ENCODE measurements at regions not wholly inside any gene's neighbourhood (a gene's known extent, or its start where the extent isn't known, plus 50 kb on each side); places are given as distances from the start of the nearest gene placed in this dataset.

DNA sequence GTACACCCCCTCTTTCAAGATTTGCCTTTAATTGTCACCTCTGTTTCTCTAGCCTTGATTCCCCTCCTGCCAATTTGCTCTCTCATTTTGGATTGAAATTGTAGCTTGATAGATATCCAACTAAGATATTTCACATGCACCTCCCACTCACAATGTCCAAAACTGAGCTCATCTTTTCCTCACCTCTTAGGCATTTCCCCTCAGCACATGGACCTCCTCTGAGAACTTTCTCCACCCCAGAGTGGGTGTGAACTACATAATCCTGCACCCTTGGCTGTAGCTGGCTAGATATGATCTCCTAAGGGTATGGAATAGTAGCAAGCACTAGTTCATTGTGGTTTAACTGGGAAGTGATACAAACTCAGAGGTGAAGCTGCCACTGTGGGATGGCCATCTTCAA, 91.5 kb upstream of the SESN3 start:
- Histone ChIP-seq H3K4me1 (ENCODE audit: control insufficient read depth in 1 of 2, insufficient read depth in 2 of 2, low read depth in 1 of 2, low read length in 1 of 2) (peaks cover 0 to 4% of the 10 kb centered on the region in 2 experiments; a peak in 2 of 4 replicates), H3K9me3 (no peaks in the 10 kb centered on the region), H3F3A (replicated peaks; ENCODE audit: insufficient read depth) (no peaks in the 10 kb centered on the region), H3K27ac (ENCODE audit: low read depth in 2 of 2, low read length in 1 of 2) (no peak overlapping the region), H3K4me2 (no peak overlapping the region), H3K36me3 (replicated peaks in 1 of 2; ENCODE audit: control insufficient read depth in 1 of 2, insufficient read depth in 2 of 2, low read length in 1 of 2) (no peaks in the 10 kb centered on the region), H4K20me1 (ENCODE audit: insufficient read depth) (no peaks in the 10 kb centered on the region), H3K27me3 (ENCODE audit: insufficient read depth) (no peaks in the 10 kb centered on the region), H2AFZ (ENCODE audit: low read depth) (no peak overlapping the region), H3K9me2 (no peaks in the 10 kb centered on the region), H3K9ac (no peak overlapping the region), H3K79me2 (ENCODE audit: insufficient read depth) (no peaks in the 10 kb centered on the region), H3K4me3 (ENCODE audit: low read depth in 2 of 2, low read length in 1 of 2) (no peak overlapping the region)
- ChIA-PET POLR2A (no interaction called here), CTCF (interaction anchor here (1.2 kb wide), 1 partner anchor 39 kb away, joined by 3 read pairs; no protein-coding TSS in a partner anchor)
- TF ChIP-seq TAF1 (IDR thresholded peaks at IDR 0.05; ENCODE audit: borderline replicate concordance, low read depth, low read length), result no peak
- TF ChIP-seq, protein P1, sequence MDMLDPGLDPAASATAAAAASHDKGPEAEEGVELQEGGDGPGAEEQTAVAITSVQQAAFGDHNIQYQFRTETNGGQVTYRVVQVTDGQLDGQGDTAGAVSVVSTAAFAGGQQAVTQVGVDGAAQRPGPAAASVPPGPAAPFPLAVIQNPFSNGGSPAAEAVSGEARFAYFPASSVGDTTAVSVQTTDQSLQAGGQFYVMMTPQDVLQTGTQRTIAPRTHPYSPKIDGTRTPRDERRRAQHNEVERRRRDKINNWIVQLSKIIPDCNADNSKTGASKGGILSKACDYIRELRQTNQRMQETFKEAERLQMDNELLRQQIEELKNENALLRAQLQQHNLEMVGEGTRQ (IDR thresholded peaks at IDR 0.05; ENCODE audit: borderline replicate concordance, low read depth, low read length), result no peak
- TF ChIP-seq YY1 (IDR thresholded peaks at IDR 0.05; ENCODE audit: low read depth), result no peak
- TF ChIP-seq, protein P2, sequence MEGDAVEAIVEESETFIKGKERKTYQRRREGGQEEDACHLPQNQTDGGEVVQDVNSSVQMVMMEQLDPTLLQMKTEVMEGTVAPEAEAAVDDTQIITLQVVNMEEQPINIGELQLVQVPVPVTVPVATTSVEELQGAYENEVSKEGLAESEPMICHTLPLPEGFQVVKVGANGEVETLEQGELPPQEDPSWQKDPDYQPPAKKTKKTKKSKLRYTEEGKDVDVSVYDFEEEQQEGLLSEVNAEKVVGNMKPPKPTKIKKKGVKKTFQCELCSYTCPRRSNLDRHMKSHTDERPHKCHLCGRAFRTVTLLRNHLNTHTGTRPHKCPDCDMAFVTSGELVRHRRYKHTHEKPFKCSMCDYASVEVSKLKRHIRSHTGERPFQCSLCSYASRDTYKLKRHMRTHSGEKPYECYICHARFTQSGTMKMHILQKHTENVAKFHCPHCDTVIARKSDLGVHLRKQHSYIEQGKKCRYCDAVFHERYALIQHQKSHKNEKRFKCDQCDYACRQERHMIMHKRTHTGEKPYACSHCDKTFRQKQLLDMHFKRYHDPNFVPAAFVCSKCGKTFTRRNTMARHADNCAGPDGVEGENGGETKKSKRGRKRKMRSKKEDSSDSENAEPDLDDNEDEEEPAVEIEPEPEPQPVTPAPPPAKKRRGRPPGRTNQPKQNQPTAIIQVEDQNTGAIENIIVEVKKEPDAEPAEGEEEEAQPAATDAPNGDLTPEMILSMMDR (IDR thresholded peaks at IDR 0.05), result no peak
- no peak for TF ChIP-seq MEF2A (IDR thresholded peaks at IDR 0.05; ENCODE audit: borderline replicate concordance, low read depth)
- no peak for TF ChIP-seq TEAD4 (IDR thresholded peaks at IDR 0.05; ENCODE audit: borderline replicate concordance, insufficient read depth)
- TF ChIP-seq, protein P3, sequence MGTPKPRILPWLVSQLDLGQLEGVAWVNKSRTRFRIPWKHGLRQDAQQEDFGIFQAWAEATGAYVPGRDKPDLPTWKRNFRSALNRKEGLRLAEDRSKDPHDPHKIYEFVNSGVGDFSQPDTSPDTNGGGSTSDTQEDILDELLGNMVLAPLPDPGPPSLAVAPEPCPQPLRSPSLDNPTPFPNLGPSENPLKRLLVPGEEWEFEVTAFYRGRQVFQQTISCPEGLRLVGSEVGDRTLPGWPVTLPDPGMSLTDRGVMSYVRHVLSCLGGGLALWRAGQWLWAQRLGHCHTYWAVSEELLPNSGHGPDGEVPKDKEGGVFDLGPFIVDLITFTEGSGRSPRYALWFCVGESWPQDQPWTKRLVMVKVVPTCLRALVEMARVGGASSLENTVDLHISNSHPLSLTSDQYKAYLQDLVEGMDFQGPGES (IDR thresholded peaks at IDR 0.05; ENCODE audit: low read depth, low read length), result no peak
- TF ChIP-seq NRF1 (IDR thresholded peaks at IDR 0.05; ENCODE audit: low read depth, low read length), result no peak
- no peak for TF ChIP-seq GABPA (IDR thresholded peaks at IDR 0.05; ENCODE audit: low read depth)
- no peak for TF ChIP-seq JUND (IDR thresholded peaks at IDR 0.05)
- TF ChIP-seq, protein P4, sequence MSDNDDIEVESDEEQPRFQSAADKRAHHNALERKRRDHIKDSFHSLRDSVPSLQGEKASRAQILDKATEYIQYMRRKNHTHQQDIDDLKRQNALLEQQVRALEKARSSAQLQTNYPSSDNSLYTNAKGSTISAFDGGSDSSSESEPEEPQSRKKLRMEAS (IDR thresholded peaks at IDR 0.05; ENCODE audit: low read depth), result no peak
- no peak for DNase-seq

DNA sequence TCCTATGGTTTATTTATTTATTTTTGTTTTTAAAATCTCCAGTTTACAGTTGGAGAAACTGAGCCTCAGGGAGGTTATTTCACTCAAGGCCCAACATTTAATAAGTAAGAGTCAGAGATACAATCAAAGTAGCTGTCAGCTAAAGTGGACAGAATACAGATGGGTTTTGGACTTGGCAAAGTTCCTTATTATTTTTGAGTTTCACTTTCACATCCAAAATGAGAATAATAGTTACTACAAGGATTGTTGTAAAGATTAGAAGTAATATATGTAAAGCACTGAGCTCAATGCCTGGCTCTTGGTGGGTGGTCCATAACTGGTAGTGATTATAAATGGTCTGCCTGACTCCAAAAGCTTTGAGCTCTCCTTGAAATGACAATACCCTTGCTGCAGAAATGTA, 87.5 kb upstream of the SESN3 start:
- peaks cover 0 to 4% of the 10 kb centered on the region in 2 experiments; a peak in 2 of 4 replicates for H3K4me1 ChIP-seq (ENCODE audit: control insufficient read depth in 1 of 2, insufficient read depth in 2 of 2, low read depth in 1 of 2, low read length in 1 of 2)
- H3K79me2 ChIP-seq (ENCODE audit: insufficient read depth), result no peaks in the 10 kb centered on the region
- H3K4me2 ChIP-seq, result no peak overlapping the region
- no peak overlapping the region for H3K4me3 ChIP-seq (ENCODE audit: low read depth in 2 of 2, low read length in 1 of 2)
- no peaks in the 10 kb centered on the region for H3K9me2 ChIP-seq
- no peaks in the 10 kb centered on the region for H3K27me3 ChIP-seq (ENCODE audit: insufficient read depth)
- H3F3A ChIP-seq (replicated peaks; ENCODE audit: insufficient read depth), result no peaks in the 10 kb centered on the region
- CTCF ChIA-PET, result interaction anchor here (1.4 kb wide), 2 partner anchors 97 to 387 kb away, joined by 3 read pairs; no protein-coding TSS in a partner anchor
- peak; percentile 33 for DNase-seq
- no peak overlapping the region for H3K9ac ChIP-seq
- H3K27ac ChIP-seq (ENCODE audit: low read depth in 2 of 2, low read length in 1 of 2), result no peak overlapping the region
- H4K20me1 ChIP-seq (ENCODE audit: insufficient read depth), result no peaks in the 10 kb centered on the region
- 0 out of 2 replicates have a peak, but pooled peaks have one; percentile 20 for TF ChIP-seq GATA2 (CRISPR knock-in tag; IDR thresholded peaks at IDR 0.05)
- TF ChIP-seq TCF12 (IDR thresholded peaks at IDR 0.05), result peak; percentile 29; the same call in 1 of the 2 replicates
- no peak for TF ChIP-seq RCOR1 (IDR thresholded peaks at IDR 0.05; ENCODE audit: low read length)
- H3K9me3 ChIP-seq, result no peaks in the 10 kb centered on the region
- H2AFZ ChIP-seq (ENCODE audit: low read depth), result no peak overlapping the region
- no peaks in the 10 kb centered on the region for H3K36me3 ChIP-seq (replicated peaks in 1 of 2; ENCODE audit: control insufficient read depth in 1 of 2, insufficient read depth in 2 of 2, low read length in 1 of 2)
- POLR2A ChIA-PET, result interaction anchor here (0.8 kb wide), 1 partner anchor 86 kb away, joined by 3 read pairs; no protein-coding TSS in a partner anchor
